Liver (tissue), 8 donors: ENCODE measurements at regions not wholly inside any gene's neighbourhood (a gene's known extent, or its start where the extent isn't known, plus 50 kb on each side); places are given as distances from the start of the nearest gene placed in this dataset.

Source experiments
- DNase-seq: peaks from one replicate; pipeline ENCODE4 v3.0.0-alpha.2; 2017; ENCODE audit warnings: low spot score
- H3K27ac ChIP-seq, 2 donors: one replicate each; pipeline ENCODE4 v1.7.0; 2013; ENCODE audit warnings: inconsistent platforms in 2 of 2, low read length in 2 of 2, control low read depth in 1 of 2, low read depth in 1 of 2, mild to moderate bottlenecking in 1 of 2
- H3K27me3 ChIP-seq, 4 donors: one replicate each; pipeline versions ENCODE4 v1.6.1 to v1.7.0; 2013; ENCODE audit warnings: low read length in 3 of 4, inconsistent platforms in 1 of 4, mild to moderate bottlenecking in 1 of 4, moderate library complexity in 1 of 4; ENCODE audit not compliant: control insufficient read depth in 4 of 4, insufficient read depth in 4 of 4
- H3K36me3 ChIP-seq, 4 donors: one replicate each; pipeline versions ENCODE4 v1.6.1 to v1.7.0; 2013; ENCODE audit warnings: low read length in 3 of 4, mild to moderate bottlenecking in 3 of 4, low read depth in 1 of 4, moderate library complexity in 1 of 4; ENCODE audit not compliant: control insufficient read depth in 4 of 4, insufficient read depth in 3 of 4
- H3K4me1 ChIP-seq, 4 donors: one replicate each; pipeline versions ENCODE4 v1.6.1 to v1.7.0; 2013; ENCODE audit warnings: low read length in 3 of 4, mild to moderate bottlenecking in 3 of 4, moderate library complexity in 1 of 4; ENCODE audit not compliant: control insufficient read depth in 4 of 4, insufficient read depth in 4 of 4
- H3K4me3 ChIP-seq, 3 donors: one replicate each; pipeline versions ENCODE4 v1.6.1 to v1.7.0; 2013; ENCODE audit warnings: low read length in 3 of 3, control low read depth in 1 of 3, low read depth in 1 of 3, mild to moderate bottlenecking in 1 of 3
- H3K9ac ChIP-seq, 2 donors: one replicate each; pipeline ENCODE4 v1.7.0; 2013; ENCODE audit warnings: low read length in 2 of 2, mild to moderate bottlenecking in 2 of 2, moderate library complexity in 2 of 2, control low read depth in 1 of 2, low read depth in 1 of 2
- H3K9me3 ChIP-seq, 4 donors: one replicate each; pipeline versions ENCODE4 v1.6.1 to v1.7.0; 2013; ENCODE audit warnings: low read length in 3 of 4; ENCODE audit not compliant: control insufficient read depth in 4 of 4
- EGR1 ChIP-seq, 2 donors: IDR thresholded peaks; 2 replicates each; pipeline ENCODE4 v1.6.1; 2016 to 2018; ENCODE audit warnings: antibody characterized with exemption in 2 of 2, low read depth in 2 of 2
- FOXA1 ChIP-seq: IDR thresholded peaks from 2 replicates; pipeline ENCODE4 v1.6.1; 2016; ENCODE audit warnings: antibody characterized with exemption
- FOXA2 ChIP-seq: IDR thresholded peaks from 2 replicates; pipeline ENCODE4 v1.6.1; 2016; ENCODE audit warnings: antibody characterized with exemption
- GABPA ChIP-seq, 2 donors: IDR thresholded peaks in 1 of 2; conservative IDR thresholded peaks in 1 of 2; 2 replicates each; pipeline ENCODE4 v1.6.1; 2016; ENCODE audit warnings: antibody characterized with exemption in 2 of 2, mild to moderate bottlenecking in 1 of 2, moderate library complexity in 1 of 2
- HNF4A ChIP-seq, 2 donors: conservative IDR thresholded peaks; 2 replicates each; pipeline ENCODE4 v1.6.1; 2016; ENCODE audit warnings: antibody characterized with exemption in 2 of 2, mild to moderate bottlenecking in 2 of 2
- HNF4G ChIP-seq: IDR thresholded peaks from 2 replicates; pipeline ENCODE4 v1.6.1; 2016; ENCODE audit warnings: antibody characterized with exemption
- JUND ChIP-seq, 2 donors: IDR thresholded peaks; 2 replicates each; pipeline ENCODE4 v1.6.1; 2016; ENCODE audit warnings: antibody characterized with exemption in 2 of 2
- NR2F2 ChIP-seq: IDR thresholded peaks from 2 replicates; pipeline ENCODE4 v1.6.1; 2016; ENCODE audit warnings: antibody characterized with exemption
- RAD21 ChIP-seq, 2 donors: IDR thresholded peaks; 2 replicates each; pipeline ENCODE4 v1.6.1; 2016; ENCODE audit warnings: antibody characterized with exemption in 2 of 2, mild to moderate bottlenecking in 2 of 2
- RXRA ChIP-seq, 2 donors: IDR thresholded peaks; 2 replicates each; pipeline ENCODE4 v1.6.1; 2017 to 2018; ENCODE audit warnings: antibody characterized with exemption in 2 of 2, mild to moderate bottlenecking in 1 of 2
- SP1 ChIP-seq: IDR thresholded peaks from 2 replicates; pipeline ENCODE4 v1.6.1; 2018; ENCODE audit warnings: antibody characterized with exemption, mild to moderate bottlenecking
- TAF1 ChIP-seq: conservative IDR thresholded peaks from 2 replicates; pipeline ENCODE4 v1.6.1; 2016; ENCODE audit warnings: antibody characterized with exemption, mild to moderate bottlenecking
- YY1 ChIP-seq: IDR thresholded peaks from 2 replicates; pipeline ENCODE4 v1.6.1; 2016; ENCODE audit warnings: antibody characterized with exemption, mild to moderate bottlenecking
- WGBS: extraction: QIAGEN DNeasy Blood & Tissue Kit; methylation state at CpG from one replicate; pipeline ENCODE4 v1.1.7; 2013; 5-methylcytosine and 5-hydroxymethylcytosine counted together
- TF ChIP-seq, protein P1 (sequence below): IDR thresholded peaks from 2 replicates; pipeline ENCODE4 v1.6.1; 2016; ENCODE audit warnings: antibody characterized with exemption
- TF ChIP-seq, protein P2 (sequence below): fragments of 150-350 bp; IDR thresholded peaks from 2 replicates; pipeline ENCODE4 v1.5.1; 2017; ENCODE audit warnings: improper control_type of control experiment, low read depth, low read length; ENCODE audit not compliant: missing input control
- TF ChIP-seq, protein P3 (sequence below): IDR thresholded peaks from 2 replicates; pipeline ENCODE4 v1.6.1; 2016; ENCODE audit warnings: antibody characterized with exemption
- TF ChIP-seq, protein P4 (sequence below): IDR thresholded peaks from 2 replicates; pipeline ENCODE4 v1.6.1; 2016; ENCODE audit warnings: antibody characterized with exemption, mild to moderate bottlenecking
- TF ChIP-seq, protein P5 (sequence below): IDR thresholded peaks from 2 replicates; pipeline ENCODE4 v1.6.1; 2016; ENCODE audit warnings: antibody characterized with exemption
- donor health status: healthy.
- donor health status: healthy.
- donor health status: healthy.
- donor health status: healthy.
- donor health status: healthy.

DNA sequence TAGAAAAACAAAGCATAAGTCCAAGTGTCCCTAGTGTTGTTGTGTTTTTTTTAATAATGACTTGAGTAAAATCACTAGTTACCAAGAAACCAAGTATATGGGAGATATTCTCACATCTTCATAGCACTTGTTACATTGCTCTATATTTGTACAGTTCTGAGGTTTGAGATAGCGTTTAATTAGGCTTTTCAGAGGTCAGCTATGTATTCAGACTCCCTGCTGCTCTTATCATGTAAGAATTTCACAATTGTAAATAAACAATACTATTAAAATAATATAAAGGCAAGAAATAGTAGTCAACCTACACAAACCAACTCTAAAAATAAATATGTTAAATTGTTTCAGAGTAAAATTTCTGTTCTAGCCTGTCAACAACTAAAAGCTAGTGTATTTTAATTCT lies 761.9 kb upstream of the FAM174A start:
- no peak for DNase-seq
- Histone ChIP-seq H3K36me3 (no peaks in the 10 kb centered on the region), H3K4me1 (no peaks in the 10 kb centered on the region), H3K4me3 (no peak overlapping the region), H3K27me3 (no peaks in the 10 kb centered on the region), H3K9ac (no peak overlapping the region), H3K9me3 (no peaks in the 10 kb centered on the region), H3K27ac (no peak overlapping the region)
- TF ChIP-seq JUND (IDR thresholded peaks at IDR 0.05) (no peak), FOXA1 (no peak), TAF1 (no peak), RXRA (IDR thresholded peaks at IDR 0.05) (no peak), YY1 (no peak), FOXA2 (no peak), HNF4G (no peak), RAD21 (IDR thresholded peaks at IDR 0.05) (no peak), NR2F2 (no peak), HNF4A (conservative IDR thresholded peaks at IDR 0.05) (no peak), GABPA (IDR thresholded peaks at IDR 0.05 in 1 of 2, conservative IDR thresholded peaks at IDR 0.05 in 1 of 2) (no peak), EGR1 (IDR thresholded peaks at IDR 0.05; ENCODE audit: low read depth in 2 of 2) (no peak), SP1 (no peak)
- TF ChIP-seq, protein P1, sequence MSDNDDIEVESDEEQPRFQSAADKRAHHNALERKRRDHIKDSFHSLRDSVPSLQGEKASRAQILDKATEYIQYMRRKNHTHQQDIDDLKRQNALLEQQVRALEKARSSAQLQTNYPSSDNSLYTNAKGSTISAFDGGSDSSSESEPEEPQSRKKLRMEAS = no peak
- TF ChIP-seq, protein P2, sequence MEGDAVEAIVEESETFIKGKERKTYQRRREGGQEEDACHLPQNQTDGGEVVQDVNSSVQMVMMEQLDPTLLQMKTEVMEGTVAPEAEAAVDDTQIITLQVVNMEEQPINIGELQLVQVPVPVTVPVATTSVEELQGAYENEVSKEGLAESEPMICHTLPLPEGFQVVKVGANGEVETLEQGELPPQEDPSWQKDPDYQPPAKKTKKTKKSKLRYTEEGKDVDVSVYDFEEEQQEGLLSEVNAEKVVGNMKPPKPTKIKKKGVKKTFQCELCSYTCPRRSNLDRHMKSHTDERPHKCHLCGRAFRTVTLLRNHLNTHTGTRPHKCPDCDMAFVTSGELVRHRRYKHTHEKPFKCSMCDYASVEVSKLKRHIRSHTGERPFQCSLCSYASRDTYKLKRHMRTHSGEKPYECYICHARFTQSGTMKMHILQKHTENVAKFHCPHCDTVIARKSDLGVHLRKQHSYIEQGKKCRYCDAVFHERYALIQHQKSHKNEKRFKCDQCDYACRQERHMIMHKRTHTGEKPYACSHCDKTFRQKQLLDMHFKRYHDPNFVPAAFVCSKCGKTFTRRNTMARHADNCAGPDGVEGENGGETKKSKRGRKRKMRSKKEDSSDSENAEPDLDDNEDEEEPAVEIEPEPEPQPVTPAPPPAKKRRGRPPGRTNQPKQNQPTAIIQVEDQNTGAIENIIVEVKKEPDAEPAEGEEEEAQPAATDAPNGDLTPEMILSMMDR = no peak
- TF ChIP-seq, protein P3, sequence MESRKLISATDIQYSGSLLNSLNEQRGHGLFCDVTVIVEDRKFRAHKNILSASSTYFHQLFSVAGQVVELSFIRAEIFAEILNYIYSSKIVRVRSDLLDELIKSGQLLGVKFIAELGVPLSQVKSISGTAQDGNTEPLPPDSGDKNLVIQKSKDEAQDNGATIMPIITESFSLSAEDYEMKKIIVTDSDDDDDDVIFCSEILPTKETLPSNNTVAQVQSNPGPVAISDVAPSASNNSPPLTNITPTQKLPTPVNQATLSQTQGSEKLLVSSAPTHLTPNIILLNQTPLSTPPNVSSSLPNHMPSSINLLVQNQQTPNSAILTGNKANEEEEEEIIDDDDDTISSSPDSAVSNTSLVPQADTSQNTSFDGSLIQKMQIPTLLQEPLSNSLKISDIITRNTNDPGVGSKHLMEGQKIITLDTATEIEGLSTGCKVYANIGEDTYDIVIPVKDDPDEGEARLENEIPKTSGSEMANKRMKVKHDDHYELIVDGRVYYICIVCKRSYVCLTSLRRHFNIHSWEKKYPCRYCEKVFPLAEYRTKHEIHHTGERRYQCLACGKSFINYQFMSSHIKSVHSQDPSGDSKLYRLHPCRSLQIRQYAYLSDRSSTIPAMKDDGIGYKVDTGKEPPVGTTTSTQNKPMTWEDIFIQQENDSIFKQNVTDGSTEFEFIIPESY = no peak
- TF ChIP-seq, protein P4, sequence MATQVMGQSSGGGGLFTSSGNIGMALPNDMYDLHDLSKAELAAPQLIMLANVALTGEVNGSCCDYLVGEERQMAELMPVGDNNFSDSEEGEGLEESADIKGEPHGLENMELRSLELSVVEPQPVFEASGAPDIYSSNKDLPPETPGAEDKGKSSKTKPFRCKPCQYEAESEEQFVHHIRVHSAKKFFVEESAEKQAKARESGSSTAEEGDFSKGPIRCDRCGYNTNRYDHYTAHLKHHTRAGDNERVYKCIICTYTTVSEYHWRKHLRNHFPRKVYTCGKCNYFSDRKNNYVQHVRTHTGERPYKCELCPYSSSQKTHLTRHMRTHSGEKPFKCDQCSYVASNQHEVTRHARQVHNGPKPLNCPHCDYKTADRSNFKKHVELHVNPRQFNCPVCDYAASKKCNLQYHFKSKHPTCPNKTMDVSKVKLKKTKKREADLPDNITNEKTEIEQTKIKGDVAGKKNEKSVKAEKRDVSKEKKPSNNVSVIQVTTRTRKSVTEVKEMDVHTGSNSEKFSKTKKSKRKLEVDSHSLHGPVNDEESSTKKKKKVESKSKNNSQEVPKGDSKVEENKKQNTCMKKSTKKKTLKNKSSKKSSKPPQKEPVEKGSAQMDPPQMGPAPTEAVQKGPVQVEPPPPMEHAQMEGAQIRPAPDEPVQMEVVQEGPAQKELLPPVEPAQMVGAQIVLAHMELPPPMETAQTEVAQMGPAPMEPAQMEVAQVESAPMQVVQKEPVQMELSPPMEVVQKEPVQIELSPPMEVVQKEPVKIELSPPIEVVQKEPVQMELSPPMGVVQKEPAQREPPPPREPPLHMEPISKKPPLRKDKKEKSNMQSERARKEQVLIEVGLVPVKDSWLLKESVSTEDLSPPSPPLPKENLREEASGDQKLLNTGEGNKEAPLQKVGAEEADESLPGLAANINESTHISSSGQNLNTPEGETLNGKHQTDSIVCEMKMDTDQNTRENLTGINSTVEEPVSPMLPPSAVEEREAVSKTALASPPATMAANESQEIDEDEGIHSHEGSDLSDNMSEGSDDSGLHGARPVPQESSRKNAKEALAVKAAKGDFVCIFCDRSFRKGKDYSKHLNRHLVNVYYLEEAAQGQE = no peak
- TF ChIP-seq, protein P5, sequence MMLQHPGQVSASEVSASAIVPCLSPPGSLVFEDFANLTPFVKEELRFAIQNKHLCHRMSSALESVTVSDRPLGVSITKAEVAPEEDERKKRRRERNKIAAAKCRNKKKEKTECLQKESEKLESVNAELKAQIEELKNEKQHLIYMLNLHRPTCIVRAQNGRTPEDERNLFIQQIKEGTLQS = no peak
- 40% methylated on average over 1 of the region's 1 CpG for WGBS

DNA sequence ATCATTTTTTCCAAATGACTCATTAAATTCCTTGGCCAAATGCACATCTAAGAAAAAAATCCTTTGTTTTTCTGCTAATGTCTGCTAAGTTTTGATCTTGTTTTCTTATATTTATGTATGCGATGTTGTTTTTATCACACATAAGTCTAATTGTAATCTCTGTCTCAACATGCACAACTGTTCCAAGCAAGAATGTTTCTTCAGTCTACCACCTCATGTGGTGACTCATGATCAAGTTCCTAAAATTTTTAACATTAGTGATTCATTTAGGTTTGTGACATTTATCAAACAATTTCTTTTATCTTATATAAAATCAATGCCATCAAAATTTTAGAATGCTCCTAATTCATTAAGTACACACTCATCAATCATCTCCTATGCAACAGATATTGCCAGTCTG lies 763.9 kb upstream of the FAM174A start:
- H3K9ac ChIP-seq = no peak overlapping the region
- H3K36me3 ChIP-seq = no peaks in the 10 kb centered on the region
- no peak overlapping the region for H3K4me3 ChIP-seq
- H3K4me1 ChIP-seq = no peaks in the 10 kb centered on the region
- 90% methylated on average over 1 of the region's 1 CpG for WGBS
- H3K27ac ChIP-seq = no peak overlapping the region
- TF ChIP-seq RXRA (IDR thresholded peaks at IDR 0.05) (no peak), TAF1 (no peak), YY1 (no peak), NR2F2 (no peak), HNF4G (no peak), FOXA2 (no peak), JUND (IDR thresholded peaks at IDR 0.05) (no peak), GABPA (IDR thresholded peaks at IDR 0.05 in 1 of 2, conservative IDR thresholded peaks at IDR 0.05 in 1 of 2) (no peak), SP1 (no peak), HNF4A (conservative IDR thresholded peaks at IDR 0.05) (no peak)
- TF ChIP-seq, protein P4 = no peak
- TF ChIP-seq, protein P1 = no peak
- no peaks in the 10 kb centered on the region for H3K27me3 ChIP-seq
- DNase-seq = no peak
- H3K9me3 ChIP-seq = no peaks in the 10 kb centered on the region
